ENCODE measurements at regions not wholly inside any gene's neighbourhood (a gene's known extent, or its start where the extent isn't known, plus 50 kb on each side); places are given as distances from the start of the nearest gene placed in this dataset.

- no peak for DNase-seq (ENCODE audit: insufficient read length, low spot score, missing footprints)
- Histone ChIP-seq H3K27ac (ENCODE audit: low read depth, low read length) (no peak overlapping the region), H3K4me3 (ENCODE audit: insufficient read depth, low read length) (no peak overlapping the region), H3K4me2 (ENCODE audit: insufficient read depth, low read length) (no peak overlapping the region), H3K4me1 (ENCODE audit: insufficient read depth, low read length) (no peaks in the 10 kb centered on the region), H4K20me1 (ENCODE audit: insufficient read depth, low read length) (no peaks in the 10 kb centered on the region), H3K36me3 (ENCODE audit: insufficient read depth, low read length) (no peaks in the 10 kb centered on the region), H3K79me2 (ENCODE audit: insufficient read depth, low read length) (no peaks in the 10 kb centered on the region), H2AFZ (ENCODE audit: low read length) (no peak overlapping the region), H3K9me3 (ENCODE audit: low read depth, low read length) (no peaks in the 10 kb centered on the region), H3K27me3 (ENCODE audit: insufficient read depth, low read length) (no peaks in the 10 kb centered on the region)
- TF ChIP-seq CTCF (IDR thresholded peaks at IDR 0.05; ENCODE audit: extremely low read depth, low read depth, low read length), result no peak
Observed at GRCh38 chr1:219352961-219353651, 179.4 kb downstream of the LYPLAL1 start.

- H3K4me3 ChIP-seq (ENCODE audit: insufficient read depth, low read length), result no peak overlapping the region
- no peaks in the 10 kb centered on the region for H3K4me1 ChIP-seq (ENCODE audit: insufficient read depth, low read length)
- no peaks in the 10 kb centered on the region for H4K20me1 ChIP-seq (ENCODE audit: insufficient read depth, low read length)
- H3K79me2 ChIP-seq (ENCODE audit: insufficient read depth, low read length), result no peaks in the 10 kb centered on the region
- TF ChIP-seq CTCF (IDR thresholded peaks at IDR 0.05; ENCODE audit: extremely low read depth, low read depth, low read length), result no peak
- peaks cover 4% of the 10 kb centered on the region for H3K9me3 ChIP-seq (ENCODE audit: low read depth, low read length)
- H3K27ac ChIP-seq (ENCODE audit: low read depth, low read length), result no peak overlapping the region
- no peak overlapping the region for H2AFZ ChIP-seq (ENCODE audit: low read length)
- H3K27me3 ChIP-seq (ENCODE audit: insufficient read depth, low read length), result no peaks in the 10 kb centered on the region
- H3K4me2 ChIP-seq (ENCODE audit: insufficient read depth, low read length), result no peak overlapping the region
- no peak for DNase-seq (ENCODE audit: insufficient read length, low spot score, missing footprints)
- H3K36me3 ChIP-seq (ENCODE audit: insufficient read depth, low read length), result no peaks in the 10 kb centered on the region
Observed at GRCh38 chr1:219350172-219350931, 176.7 kb downstream of the LYPLAL1 start.

GRCh38 chr1:219347921-219348391, 174.3 kb downstream of the LYPLAL1 start:
- H3K27ac ChIP-seq (ENCODE audit: low read depth, low read length), result no peak overlapping the region
- peaks cover 4% of the 10 kb centered on the region for H3K9me3 ChIP-seq (ENCODE audit: low read depth, low read length)
- no peaks in the 10 kb centered on the region for H4K20me1 ChIP-seq (ENCODE audit: insufficient read depth, low read length)
- no peak overlapping the region for H2AFZ ChIP-seq (ENCODE audit: low read length)
- no peak for TF ChIP-seq CTCF (IDR thresholded peaks at IDR 0.05; ENCODE audit: extremely low read depth, low read depth, low read length)
- H3K79me2 ChIP-seq (ENCODE audit: insufficient read depth, low read length), result no peaks in the 10 kb centered on the region
- H3K4me3 ChIP-seq (ENCODE audit: insufficient read depth, low read length), result no peak overlapping the region
- no peaks in the 10 kb centered on the region for H3K27me3 ChIP-seq (ENCODE audit: insufficient read depth, low read length)
- no peak overlapping the region for H3K4me2 ChIP-seq (ENCODE audit: insufficient read depth, low read length)
- no peaks in the 10 kb centered on the region for H3K4me1 ChIP-seq (ENCODE audit: insufficient read depth, low read length)
- no peak for DNase-seq (ENCODE audit: insufficient read length, low spot score, missing footprints)
- no peaks in the 10 kb centered on the region for H3K36me3 ChIP-seq (ENCODE audit: insufficient read depth, low read length)

GRCh38 chr1:219347376-219347775, 173.7 kb downstream of the LYPLAL1 start:
- no peak for TF ChIP-seq CTCF (IDR thresholded peaks at IDR 0.05; ENCODE audit: extremely low read depth, low read depth, low read length)
- H4K20me1 ChIP-seq (ENCODE audit: insufficient read depth, low read length), result no peaks in the 10 kb centered on the region
- no peak overlapping the region for H3K27ac ChIP-seq (ENCODE audit: low read depth, low read length)
- H3K9me3 ChIP-seq (ENCODE audit: low read depth, low read length), result peaks cover 4% of the 10 kb centered on the region
- H3K4me2 ChIP-seq (ENCODE audit: insufficient read depth, low read length), result no peak overlapping the region
- no peaks in the 10 kb centered on the region for H3K36me3 ChIP-seq (ENCODE audit: insufficient read depth, low read length)
- H2AFZ ChIP-seq (ENCODE audit: low read length), result no peak overlapping the region
- no peak overlapping the region for H3K4me3 ChIP-seq (ENCODE audit: insufficient read depth, low read length)
- no peaks in the 10 kb centered on the region for H3K27me3 ChIP-seq (ENCODE audit: insufficient read depth, low read length)
- DNase-seq (ENCODE audit: insufficient read length, low spot score, missing footprints), result no peak
- no peaks in the 10 kb centered on the region for H3K79me2 ChIP-seq (ENCODE audit: insufficient read depth, low read length)
- no peaks in the 10 kb centered on the region for H3K4me1 ChIP-seq (ENCODE audit: insufficient read depth, low read length)
